SH-SY5Y (cell line): ENCODE measurements at regions not wholly inside any gene's neighbourhood (a gene's known extent, or its start where the extent isn't known, plus 50 kb on each side); places are given as distances from the start of the nearest gene placed in this dataset.

ENCODE experiments used
- GATA2 ChIP-seq: IDR thresholded peaks from 2 replicates; pipeline ENCODE4 v1.6.1; 2011; ENCODE audit warnings: mild to moderate bottlenecking, low read depth, low read length
- GATA3 ChIP-seq: IDR thresholded peaks from 2 replicates; pipeline ENCODE4 v1.6.1; 2011; ENCODE audit warnings: low read depth, mild to moderate bottlenecking, low read length, moderate library complexity

- TF ChIP-seq GATA3 (peak; percentile 28; the same call in 1 of the 2 replicates), GATA2 (no peak)
These were observed 236.9 kb upstream of the DPYD start for GRCh38 chr1:98157524-98158313.
